Sigmoid colon (tissue), 6 donors: ENCODE measurements at regions not wholly inside any gene's neighbourhood (a gene's known extent, or its start where the extent isn't known, plus 50 kb on each side); places are given as distances from the start of the nearest gene placed in this dataset.

Experiments
- DNase-seq: peaks from one replicate; pipeline ENCODE4 v3.0.0-alpha.2; 2019
- H3K27ac ChIP-seq, 4 donors: fragments of 200-600 bp; sonication (generic); one replicate each; pipeline ENCODE4 v1.5.1; 2016 to 2019; ENCODE audit warnings: mild to moderate bottlenecking in 1 of 4
- H3K27me3 ChIP-seq, 3 donors: fragments of 200-600 bp; sonication (generic); one replicate each; pipeline ENCODE4 v1.5.1; 2019; ENCODE audit warnings: mild to moderate bottlenecking in 1 of 3
- H3K36me3 ChIP-seq, 4 donors: fragments of 200-600 bp; sonication (generic); one replicate each; pipeline ENCODE4 v1.5.1; 2016 to 2019
- H3K4me1 ChIP-seq, 4 donors: fragments of 200-600 bp; sonication (generic); one replicate each; pipeline ENCODE4 v1.5.1; 2017 to 2019
- H3K4me3 ChIP-seq, 4 donors: fragments of 200-600 bp; sonication (generic); one replicate each; pipeline ENCODE4 v1.5.1; 2017 to 2019; ENCODE audit warnings: mild to moderate bottlenecking in 2 of 4, moderate library complexity in 1 of 4
- H3K9me3 ChIP-seq, 4 donors: fragments of 200-600 bp in 3 of 4; sonication (generic) in 3 of 4; one replicate each; pipeline versions ENCODE4 v1.5.1 to v1.6.1; 2013 to 2019
- CTCF ChIP-seq, 4 experiments: fragments of 450-650 bp in 3 of 4; fragments of 200-600 bp in 1 of 4; IDR thresholded peaks; one replicate each; pipeline ENCODE4 v1.5.1; 2016 to 2019; ENCODE audit warnings: antibody characterized with exemption in 4 of 4, mild to moderate bottlenecking in 3 of 4, moderate library complexity in 2 of 4
- EP300 ChIP-seq, 4 donors: sonication (generic); formaldehyde crosslinking; IDR thresholded peaks; one replicate each; pipeline ENCODE4 v1.6.1; 2017; ENCODE audit warnings: antibody characterized with exemption in 4 of 4
- POLR2A ChIP-seq, 2 donors: fragments of 450-650 bp; IDR thresholded peaks; one replicate each; pipeline ENCODE4 v1.6.1; 2016; ENCODE audit warnings: antibody characterized with exemption in 2 of 2, mild to moderate bottlenecking in 2 of 2, moderate library complexity in 2 of 2
- POLR2AphosphoS5 ChIP-seq, 4 donors: sonication (generic); formaldehyde crosslinking; IDR thresholded peaks; one replicate each; pipeline ENCODE4 v1.6.1; 2017; ENCODE audit warnings: antibody characterized with exemption in 4 of 4
- WGBS, 2 donors: extraction: QIAGEN DNeasy Blood & Tissue Kit; methylation state at CpG; one replicate each; pipeline ENCODE4 v1.1.7; 2013; 5-methylcytosine and 5-hydroxymethylcytosine counted together
- intact Hi-C: fragments of 100-400 bp; cut with DNase I; formaldehyde crosslinking; loops from one replicate; pipeline ENCODE4 v1.15.1; 2023
- donor health status: healthy with polysubstance abuse.
- donor health status: healthy.

GRCh38 chr10:78533776-78534175 lies 500.1 kb downstream of the RPS24 start:
- TF ChIP-seq POLR2A (IDR thresholded peaks at IDR 0.05) (no peak), CTCF (IDR thresholded peaks at IDR 0.05) (no peak), POLR2AphosphoS5 (IDR thresholded peaks at IDR 0.05) (no peak), EP300 (IDR thresholded peaks at IDR 0.05) (no peak)
- DNase-seq, result no peak
- Histone ChIP-seq H3K4me3 (no peak overlapping the region), H3K27me3 (no peaks in the 10 kb centered on the region), H3K36me3 (no peaks in the 10 kb centered on the region), H3K9me3 (no peaks in the 10 kb centered on the region), H3K4me1 (peaks cover 0 to 15% (median 13%) of the 10 kb centered on the region in 4 donors), H3K27ac (no peak overlapping the region)
- intact Hi-C loops, result no loop called here
- WGBS, 2 donors, result 88 to 92% methylated on average over 5 of the region's 5 CpGs

GRCh38 chr10:78535716-78536218 lies 502.1 kb downstream of the RPS24 start:
- H3K36me3 ChIP-seq, result no peaks in the 10 kb centered on the region
- no peaks in the 10 kb centered on the region for H3K27me3 ChIP-seq
- H3K4me1 ChIP-seq, result peaks cover 0 to 27% (median 18%) of the 10 kb centered on the region in 4 donors
- TF ChIP-seq EP300 (IDR thresholded peaks at IDR 0.05) (no peak), POLR2AphosphoS5 (IDR thresholded peaks at IDR 0.05) (no peak), POLR2A (IDR thresholded peaks at IDR 0.05) (no peak), CTCF (IDR thresholded peaks at IDR 0.05) (no peak)
- no peaks in the 10 kb centered on the region for H3K9me3 ChIP-seq
- intact Hi-C loops, result no loop called here
- no peak overlapping the region for H3K27ac ChIP-seq
- no peak overlapping the region for H3K4me3 ChIP-seq
- WGBS, 2 donors, result 16 to 71% methylated on average over 4 of the region's 4 CpGs
- DNase-seq, result no peak

- TF ChIP-seq POLR2A (IDR thresholded peaks at IDR 0.05), result no peak
- no peak for TF ChIP-seq POLR2AphosphoS5 (IDR thresholded peaks at IDR 0.05)
- no peak for TF ChIP-seq EP300 (IDR thresholded peaks at IDR 0.05)
- TF ChIP-seq CTCF (IDR thresholded peaks at IDR 0.05), result no peak
- no peak overlapping the region for H3K4me3 ChIP-seq
Observed at GRCh38 chr10:78537018-78537417, 503.4 kb downstream of the RPS24 start.

GRCh38 chr10:78539247-78539766 lies 505.6 kb downstream of the RPS24 start:
- peak; percentile 51 for DNase-seq
- intact Hi-C loops, result no loop called here
- Histone ChIP-seq H3K27ac (no peak overlapping the region), H3K9me3 (no peaks in the 10 kb centered on the region), H3K4me3 (no peak overlapping the region), H3K36me3 (no peaks in the 10 kb centered on the region), H3K4me1 (peaks cover 0 to 51% (median 42%) of the 10 kb centered on the region in 4 donors), H3K27me3 (no peaks in the 10 kb centered on the region)
- 71 to 75% methylated on average over 7 of the region's 7 CpGs for WGBS, 2 donors
- TF ChIP-seq POLR2AphosphoS5 (IDR thresholded peaks at IDR 0.05) (no peak), POLR2A (IDR thresholded peaks at IDR 0.05) (no peak), CTCF (IDR thresholded peaks at IDR 0.05) (no peak), EP300 (IDR thresholded peaks at IDR 0.05) (no peak)

More at GRCh38 chr10:78537018-78537417, 503.4 kb downstream of the RPS24 start:
- Histone ChIP-seq H3K27me3 (no peaks in the 10 kb centered on the region), H3K9me3 (no peaks in the 10 kb centered on the region), H3K4me1 (peaks cover 0 to 35% (median 28%) of the 10 kb centered on the region in 4 donors), H3K27ac (no peak overlapping the region), H3K36me3 (no peaks in the 10 kb centered on the region)
- no peak for DNase-seq
- 92 to 95% methylated on average over 5 of the region's 5 CpGs for WGBS, 2 donors
- intact Hi-C loops, result no loop called here
